ENCODE measurements at regions not wholly inside any gene's neighbourhood (a gene's known extent, or its start where the extent isn't known, plus 50 kb on each side); places are given as distances from the start of the nearest gene placed in this dataset.

DNA sequence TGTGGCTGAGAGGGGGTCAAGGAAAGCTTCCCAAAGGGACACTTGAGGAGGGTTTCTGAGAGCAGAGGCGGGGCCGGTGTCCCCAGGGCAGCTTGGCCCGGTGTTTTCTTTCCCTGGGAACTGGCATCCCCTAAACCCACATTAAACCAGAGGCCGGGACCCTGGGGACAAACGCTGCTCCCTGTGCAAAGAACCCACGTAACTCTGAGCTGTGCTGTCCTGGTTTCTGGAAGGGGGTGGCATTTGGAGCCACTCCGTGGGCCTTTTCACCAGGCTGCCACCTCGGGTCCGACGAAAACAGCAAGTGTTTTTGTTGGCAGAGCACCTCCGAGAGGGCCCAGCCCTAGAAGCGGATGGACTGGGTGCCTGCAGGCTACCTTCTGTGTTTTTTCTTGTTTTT is 100.2 kb upstream of the ANO1 start:
- H3K27me3 Mint-ChIP-seq (ENCODE audit: low read depth, unreplicated experiment) = peaks cover 51% of the 10 kb centered on the region
- no peak overlapping the region for H3K4me3 Mint-ChIP-seq (ENCODE audit: unreplicated experiment)
- H3K4me1 Mint-ChIP-seq (ENCODE audit: low read depth, unreplicated experiment) = peaks cover 1% of the 10 kb centered on the region

DNA sequence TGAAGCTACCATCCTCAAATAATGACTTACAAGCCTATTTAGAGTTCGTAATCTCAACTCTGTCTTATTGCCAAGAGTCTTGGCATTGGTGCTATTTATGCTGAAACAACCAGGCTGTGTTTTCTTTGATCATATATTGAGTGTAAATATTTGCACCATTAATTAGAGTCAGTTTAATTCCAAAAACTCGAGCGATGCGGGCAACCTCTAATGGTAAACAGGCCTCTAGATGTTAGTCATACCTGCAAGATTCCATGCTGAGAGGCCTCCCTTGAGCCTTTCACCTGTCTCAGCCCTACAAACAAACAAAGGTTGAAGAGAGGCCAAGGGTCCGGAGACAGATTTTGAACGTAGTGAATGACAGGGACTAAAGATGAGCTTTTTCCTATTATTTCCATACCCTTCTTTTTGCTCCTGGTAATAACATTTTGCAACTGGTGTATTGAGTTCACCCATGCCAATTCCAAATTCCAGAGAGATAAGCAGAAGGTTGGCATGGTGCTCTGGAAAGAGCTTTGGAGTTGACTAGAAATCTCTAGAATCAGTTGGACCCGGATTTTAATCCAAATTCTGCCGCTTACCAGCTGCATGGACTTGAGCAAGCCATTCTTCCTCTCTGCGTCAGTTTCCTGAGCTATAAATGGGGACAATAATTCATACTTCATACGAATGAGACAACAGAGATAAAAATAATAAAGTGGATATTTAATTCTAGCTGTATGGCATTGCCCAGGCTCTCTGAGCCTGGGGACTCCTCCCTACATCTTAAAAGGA is 99.1 kb upstream of the ANO1 start:
- DNase-seq (ENCODE audit: low read depth) = no peak
- no peak for TF ChIP-seq EZH2 (IDR thresholded peaks at IDR 0.05; ENCODE audit: insufficient read depth, low read length)
- TF ChIP-seq, protein P1, sequence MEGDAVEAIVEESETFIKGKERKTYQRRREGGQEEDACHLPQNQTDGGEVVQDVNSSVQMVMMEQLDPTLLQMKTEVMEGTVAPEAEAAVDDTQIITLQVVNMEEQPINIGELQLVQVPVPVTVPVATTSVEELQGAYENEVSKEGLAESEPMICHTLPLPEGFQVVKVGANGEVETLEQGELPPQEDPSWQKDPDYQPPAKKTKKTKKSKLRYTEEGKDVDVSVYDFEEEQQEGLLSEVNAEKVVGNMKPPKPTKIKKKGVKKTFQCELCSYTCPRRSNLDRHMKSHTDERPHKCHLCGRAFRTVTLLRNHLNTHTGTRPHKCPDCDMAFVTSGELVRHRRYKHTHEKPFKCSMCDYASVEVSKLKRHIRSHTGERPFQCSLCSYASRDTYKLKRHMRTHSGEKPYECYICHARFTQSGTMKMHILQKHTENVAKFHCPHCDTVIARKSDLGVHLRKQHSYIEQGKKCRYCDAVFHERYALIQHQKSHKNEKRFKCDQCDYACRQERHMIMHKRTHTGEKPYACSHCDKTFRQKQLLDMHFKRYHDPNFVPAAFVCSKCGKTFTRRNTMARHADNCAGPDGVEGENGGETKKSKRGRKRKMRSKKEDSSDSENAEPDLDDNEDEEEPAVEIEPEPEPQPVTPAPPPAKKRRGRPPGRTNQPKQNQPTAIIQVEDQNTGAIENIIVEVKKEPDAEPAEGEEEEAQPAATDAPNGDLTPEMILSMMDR (IDR thresholded peaks at IDR 0.05; ENCODE audit: insufficient read depth, low read depth, low read length) = no peak
- Mint-ChIP-seq H3K9me3 (ENCODE audit: unreplicated experiment) (no peaks in the 10 kb centered on the region), H3K4me3 (ENCODE audit: unreplicated experiment) (no peak overlapping the region), H3K36me3 (ENCODE audit: low read depth, unreplicated experiment) (peaks cover 2% of the 10 kb centered on the region), H3K4me1 (ENCODE audit: low read depth, unreplicated experiment) (peaks cover 1% of the 10 kb centered on the region), H3K27ac (ENCODE audit: unreplicated experiment) (no peak overlapping the region), H3K27me3 (ENCODE audit: low read depth, unreplicated experiment) (peaks cover 59% of the 10 kb centered on the region)
- Histone ChIP-seq H3K4me3 (ENCODE audit: insufficient read depth, low read depth, low read length) (no peak overlapping the region), H3K9me3 (ENCODE audit: insufficient read depth, low read depth, low read length) (no peaks in the 10 kb centered on the region), H3K27ac (ENCODE audit: low read depth, low read length) (no peak overlapping the region), H3K4me2 (ENCODE audit: low read length) (no peak overlapping the region), H2AFZ (ENCODE audit: low read depth, low read length) (no peak overlapping the region), H3K79me2 (ENCODE audit: insufficient read depth, low read length) (no peaks in the 10 kb centered on the region), H3K27me3 (ENCODE audit: insufficient read depth, low read length) (peaks cover 4% of the 10 kb centered on the region), H4K20me1 (ENCODE audit: insufficient read depth, low read length) (no peaks in the 10 kb centered on the region), H3K4me1 (ENCODE audit: insufficient read depth, low read length) (peaks cover under 1% of the 10 kb centered on the region), H3K9ac (ENCODE audit: low read length) (no peak overlapping the region), H3K36me3 (ENCODE audit: insufficient read depth, low read length) (no peaks in the 10 kb centered on the region)
- FAIRE-seq = no peak

More for the DNA sequence above, 100.2 kb upstream of the ANO1 start:
- FAIRE-seq = no peak
- Histone ChIP-seq H3K9ac (ENCODE audit: low read length) (no peak overlapping the region), H3K4me2 (ENCODE audit: low read length) (no peak overlapping the region), H3K27me3 (ENCODE audit: insufficient read depth, low read length) (peaks cover 4% of the 10 kb centered on the region), H2AFZ (ENCODE audit: low read depth, low read length) (no peak overlapping the region), H3K4me1 (ENCODE audit: insufficient read depth, low read length) (no peaks in the 10 kb centered on the region), H3K27ac (ENCODE audit: low read depth, low read length) (no peak overlapping the region), H3K4me3 (ENCODE audit: insufficient read depth, low read depth, low read length) (no peak overlapping the region), H3K9me3 (ENCODE audit: insufficient read depth, low read depth, low read length) (no peaks in the 10 kb centered on the region), H4K20me1 (ENCODE audit: insufficient read depth, low read length) (no peaks in the 10 kb centered on the region), H3K79me2 (ENCODE audit: insufficient read depth, low read length) (no peaks in the 10 kb centered on the region), H3K36me3 (ENCODE audit: insufficient read depth, low read length) (no peaks in the 10 kb centered on the region)
- Mint-ChIP-seq H3K9me3 (ENCODE audit: unreplicated experiment) (no peaks in the 10 kb centered on the region), H3K36me3 (ENCODE audit: low read depth, unreplicated experiment) (peaks cover 2% of the 10 kb centered on the region), H3K27ac (ENCODE audit: unreplicated experiment) (no peak overlapping the region)
- TF ChIP-seq, protein P1 (IDR thresholded peaks at IDR 0.05; ENCODE audit: insufficient read depth, low read depth, low read length) = no peak
- TF ChIP-seq EZH2 (IDR thresholded peaks at IDR 0.05; ENCODE audit: insufficient read depth, low read length) = no peak
- DNase-seq (ENCODE audit: low read depth) = no peak

DNA sequence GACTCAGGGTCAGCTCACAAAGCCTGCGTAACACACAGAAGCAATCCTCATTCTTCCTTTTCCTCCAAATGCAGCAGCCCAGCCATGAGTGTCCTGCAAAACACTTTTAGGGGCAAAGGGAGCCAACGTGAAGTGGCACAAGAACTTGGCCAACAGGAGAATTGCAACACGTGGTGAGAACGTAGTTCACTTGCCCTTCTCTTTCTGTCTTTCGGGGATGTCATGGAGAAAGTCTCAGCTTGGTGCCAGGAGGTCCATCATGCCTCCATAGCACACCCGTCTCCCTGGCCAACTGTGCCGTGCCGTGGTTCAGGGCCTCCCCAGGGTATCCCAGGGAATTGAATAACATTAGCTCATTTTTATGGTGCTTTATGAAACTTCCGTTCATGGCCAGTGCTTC is 98.5 kb upstream of the ANO1 start:
- no peak overlapping the region for H3K4me3 Mint-ChIP-seq (ENCODE audit: unreplicated experiment)
- no peak overlapping the region for H3K27ac Mint-ChIP-seq (ENCODE audit: unreplicated experiment)
- no peak overlapping the region for H3K4me2 ChIP-seq (ENCODE audit: low read length)
- H3K4me1 Mint-ChIP-seq (ENCODE audit: low read depth, unreplicated experiment) = peaks cover 1% of the 10 kb centered on the region
- H3K27me3 ChIP-seq (ENCODE audit: insufficient read depth, low read length) = peaks cover 10% of the 10 kb centered on the region
- H2AFZ ChIP-seq (ENCODE audit: low read depth, low read length) = no peak overlapping the region
- H3K36me3 ChIP-seq (ENCODE audit: insufficient read depth, low read length) = no peaks in the 10 kb centered on the region
- H3K4me3 ChIP-seq (ENCODE audit: insufficient read depth, low read depth, low read length) = no peak overlapping the region
- no peaks in the 10 kb centered on the region for H3K79me2 ChIP-seq (ENCODE audit: insufficient read depth, low read length)
- peaks cover 4% of the 10 kb centered on the region for H3K4me1 ChIP-seq (ENCODE audit: insufficient read depth, low read length)
- no peaks in the 10 kb centered on the region for H4K20me1 ChIP-seq (ENCODE audit: insufficient read depth, low read length)
- no peaks in the 10 kb centered on the region for H3K9me3 ChIP-seq (ENCODE audit: insufficient read depth, low read depth, low read length)
- no peak overlapping the region for H3K9ac ChIP-seq (ENCODE audit: low read length)
- H3K36me3 Mint-ChIP-seq (ENCODE audit: low read depth, unreplicated experiment) = peaks cover 2% of the 10 kb centered on the region
- no peak for DNase-seq (ENCODE audit: low read depth)
- TF ChIP-seq, protein P1 (IDR thresholded peaks at IDR 0.05; ENCODE audit: insufficient read depth, low read depth, low read length) = no peak
- no peak for TF ChIP-seq EZH2 (IDR thresholded peaks at IDR 0.05; ENCODE audit: insufficient read depth, low read length)
- peaks cover 61% of the 10 kb centered on the region for H3K27me3 Mint-ChIP-seq (ENCODE audit: low read depth, unreplicated experiment)
- H3K27ac ChIP-seq (ENCODE audit: low read depth, low read length) = no peak overlapping the region
- H3K9me3 Mint-ChIP-seq (ENCODE audit: unreplicated experiment) = no peaks in the 10 kb centered on the region
- FAIRE-seq = no peak
